ENCODE measurements at regions not wholly inside any gene's neighbourhood (a gene's known extent, or its start where the extent isn't known, plus 50 kb on each side); places are given as distances from the start of the nearest gene placed in this dataset.

GRCh38 chr18:1884623-1885022, 686.7 kb downstream of the METTL4 start:
- Mint-ChIP-seq H3K4me1 (ENCODE audit: low read depth) (no peaks in the 10 kb centered on the region), H3K27ac (no peak overlapping the region), H3K36me3 (ENCODE audit: low read depth) (no peaks in the 10 kb centered on the region), H3K4me3 (no peak overlapping the region), H3K27me3 (no peaks in the 10 kb centered on the region), H3K9me3 (peaks cover 3% of the 10 kb centered on the region)
- ChIA-PET CTCF (no interaction called here), POLR2A (no interaction called here)
- Histone ChIP-seq H3K4me3 (ENCODE audit: low read length) (no peak overlapping the region), H3K9me3 (ENCODE audit: control insufficient read depth in 1 of 2, insufficient read depth in 1 of 2, low read length in 2 of 2) (no peaks in the 10 kb centered on the region), H3K27ac (ENCODE audit: low read depth in 1 of 2, low read length in 2 of 2) (no peak overlapping the region), H3K4me1 (ENCODE audit: insufficient read depth, low read length) (no peaks in the 10 kb centered on the region), H3K36me3 (ENCODE audit: insufficient read depth, low read length) (no peaks in the 10 kb centered on the region), H3K27me3 (ENCODE audit: control insufficient read depth in 1 of 2, insufficient read depth in 2 of 2, low read length in 2 of 2) (no peaks in the 10 kb centered on the region)
- DNase-seq (no peak), ATAC-seq (ENCODE audit: poor library complexity) (no peak)
- intact Hi-C loops (cut with DNase I, micrococcal nuclease) = no loop called here
- no peak for TF ChIP-seq CTCF (IDR thresholded peaks at IDR 0.05)

- no peaks in the 10 kb centered on the region for H3K27me3 ChIP-seq (ENCODE audit: control insufficient read depth in 1 of 2, insufficient read depth in 2 of 2, low read length in 2 of 2)
- H3K36me3 ChIP-seq (ENCODE audit: insufficient read depth, low read length) = no peaks in the 10 kb centered on the region
- Mint-ChIP-seq H3K4me1 (ENCODE audit: low read depth) (no peaks in the 10 kb centered on the region), H3K27me3 (no peaks in the 10 kb centered on the region), H3K27ac (no peak overlapping the region), H3K9me3 (no peaks in the 10 kb centered on the region), H3K36me3 (ENCODE audit: low read depth) (no peaks in the 10 kb centered on the region), H3K4me3 (no peak overlapping the region)
- no peaks in the 10 kb centered on the region for H3K9me3 ChIP-seq (ENCODE audit: control insufficient read depth in 1 of 2, insufficient read depth in 1 of 2, low read length in 2 of 2)
- POLR2A ChIA-PET = no interaction called here
- H3K4me1 ChIP-seq (ENCODE audit: insufficient read depth, low read length) = no peaks in the 10 kb centered on the region
- H3K4me3 ChIP-seq (ENCODE audit: low read length) = no peak overlapping the region
- no peak for TF ChIP-seq CTCF (IDR thresholded peaks at IDR 0.05)
- no peak overlapping the region for H3K27ac ChIP-seq (ENCODE audit: low read depth in 1 of 2, low read length in 2 of 2)
- intact Hi-C loops (cut with DNase I, micrococcal nuclease) = loop anchor here in 1 of 2 experiments (10.0 kb wide), 1 partner anchor 57 kb away; no protein-coding TSS in a partner anchor
- no peak for DNase-seq
- no peak for ATAC-seq (ENCODE audit: poor library complexity)
- CTCF ChIA-PET = no interaction called here
These were observed 679.7 kb downstream of the METTL4 start for GRCh38 chr18:1891641-1892040.

GRCh38 chr18:1892191-1892590, 679.1 kb downstream of the METTL4 start:
- no peak overlapping the region for H3K4me3 ChIP-seq (ENCODE audit: low read length)
- H3K9me3 ChIP-seq (ENCODE audit: control insufficient read depth in 1 of 2, insufficient read depth in 1 of 2, low read length in 2 of 2) = no peaks in the 10 kb centered on the region
- ChIA-PET POLR2A (no interaction called here), CTCF (no interaction called here)
- TF ChIP-seq CTCF (IDR thresholded peaks at IDR 0.05) = no peak
- no peaks in the 10 kb centered on the region for H3K4me1 ChIP-seq (ENCODE audit: insufficient read depth, low read length)
- ATAC-seq (ENCODE audit: poor library complexity) (no peak), DNase-seq (no peak)
- intact Hi-C loops (cut with DNase I, micrococcal nuclease) = loop anchor here in 1 of 2 experiments (10.0 kb wide), 1 partner anchor 57 kb away; no protein-coding TSS in a partner anchor
- Mint-ChIP-seq H3K36me3 (ENCODE audit: low read depth) (no peaks in the 10 kb centered on the region), H3K4me1 (ENCODE audit: low read depth) (no peaks in the 10 kb centered on the region), H3K4me3 (no peak overlapping the region), H3K27me3 (no peaks in the 10 kb centered on the region), H3K9me3 (no peaks in the 10 kb centered on the region), H3K27ac (no peak overlapping the region)
- no peaks in the 10 kb centered on the region for H3K36me3 ChIP-seq (ENCODE audit: insufficient read depth, low read length)
- H3K27me3 ChIP-seq (ENCODE audit: control insufficient read depth in 1 of 2, insufficient read depth in 2 of 2, low read length in 2 of 2) = no peaks in the 10 kb centered on the region
- H3K27ac ChIP-seq (ENCODE audit: low read depth in 1 of 2, low read length in 2 of 2) = no peak overlapping the region
